ENCODE measurements at regions not wholly inside any gene's neighbourhood (a gene's known extent, or its start where the extent isn't known, plus 50 kb on each side); places are given as distances from the start of the nearest gene placed in this dataset.
"Not testable (repeated sequence)": the region's sequence is repeated elsewhere in the genome, so short reads cannot be mapped to it uniquely, and the experiment has no call there.

GRCh38 chr1:215406927-215407326 is 160.2 kb upstream of the KCTD3 start:
- 69 to 77% methylated on average over 4 of the region's 4 CpGs for WGBS, 2 donors (ENCODE audit: low coverage in 1 of 2)
- Histone ChIP-seq H3K27ac (no peak overlapping the region), H3K9me3 (no peaks in the 10 kb centered on the region), H3K4me1 (no peaks in the 10 kb centered on the region), H3K27me3 (no peaks in the 10 kb centered on the region), H3K4me3 (no peak overlapping the region), H3K36me3 (no peaks in the 10 kb centered on the region)
- in situ Hi-C loops (cut with MboI; ENCODE audit: low pct_ligation_motif_present in 1 of 4, low pct_unique_long_range_greater_than_20kb in 1 of 4, low sequenced_read_pairs in 3 of 4) (no loop called here), intact Hi-C loops (cut with DNase I; ENCODE audit: low total_unique reads) (no loop called here)
- TF ChIP-seq CTCF (IDR thresholded peaks at IDR 0.05) = no peak
- TF ChIP-seq EP300 (IDR thresholded peaks at IDR 0.05; ENCODE audit: low read depth) = no peak
- no peak for TF ChIP-seq POLR2AphosphoS5 (IDR thresholded peaks at IDR 0.05)
- no peak for TF ChIP-seq POLR2A (IDR thresholded peaks at IDR 0.05)
- no peak for DNase-seq

DNA sequence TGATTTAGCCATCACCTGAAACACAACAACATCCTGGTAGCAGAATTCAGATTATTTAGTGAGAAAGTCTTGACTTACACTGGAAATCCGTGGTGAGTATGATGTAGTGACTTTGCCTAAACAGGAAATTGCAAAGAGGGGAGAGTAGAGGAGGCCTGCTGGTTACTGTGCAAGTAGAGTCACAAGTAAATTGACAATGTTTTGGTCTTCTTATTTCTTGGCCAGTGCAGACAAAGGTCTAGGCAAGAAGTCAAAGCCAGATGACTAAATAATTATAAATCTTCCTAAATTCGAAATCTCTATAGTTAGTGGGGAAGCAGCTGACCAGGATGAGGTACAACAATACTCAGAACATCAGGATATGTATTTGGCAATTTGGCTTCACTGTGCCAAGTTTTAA is 159.5 kb upstream of the KCTD3 start:
- H3K9me3 ChIP-seq = no peaks in the 10 kb centered on the region
- intact Hi-C loops (cut with DNase I; ENCODE audit: low total_unique reads) (no loop called here), in situ Hi-C loops (cut with MboI; ENCODE audit: low pct_ligation_motif_present in 1 of 4, low pct_unique_long_range_greater_than_20kb in 1 of 4, low sequenced_read_pairs in 3 of 4) (no loop called here)
- no peak for TF ChIP-seq POLR2AphosphoS5 (IDR thresholded peaks at IDR 0.05)
- TF ChIP-seq EP300 (IDR thresholded peaks at IDR 0.05; ENCODE audit: low read depth) = no peak
- no peak for TF ChIP-seq POLR2A (IDR thresholded peaks at IDR 0.05)
- no peak for TF ChIP-seq CTCF (IDR thresholded peaks at IDR 0.05)
- no peak overlapping the region for H3K4me3 ChIP-seq
- no peak for DNase-seq
- WGBS, 2 donors (ENCODE audit: low coverage in 1 of 2) = 13 to 18% methylated on average over 2 of the region's 2 CpGs
- no peaks in the 10 kb centered on the region for H3K4me1 ChIP-seq
- no peaks in the 10 kb centered on the region for H3K27me3 ChIP-seq
- no peaks in the 10 kb centered on the region for H3K36me3 ChIP-seq
- H3K27ac ChIP-seq = no peak overlapping the region

DNA sequence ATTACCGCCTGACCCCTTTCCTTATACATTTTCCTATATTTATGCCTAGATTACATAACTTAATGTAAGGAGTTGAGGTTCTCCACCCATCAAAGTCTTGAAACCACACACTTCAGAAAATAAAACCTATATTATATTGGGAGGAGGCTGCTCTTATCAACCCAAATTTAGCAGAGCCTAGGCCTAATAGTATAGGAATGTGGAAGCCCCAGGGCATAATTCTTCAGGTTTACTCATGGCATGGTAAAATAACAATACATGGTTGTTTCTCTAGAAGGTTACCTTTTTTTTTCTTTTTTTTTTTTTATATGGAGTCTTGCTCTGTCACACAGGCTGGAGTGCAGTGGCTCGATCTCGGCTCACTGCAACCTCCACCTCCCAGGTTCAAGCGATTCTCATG is 157.6 kb upstream of the KCTD3 start:
- in situ Hi-C loops (cut with MboI; ENCODE audit: low pct_ligation_motif_present in 1 of 4, low pct_unique_long_range_greater_than_20kb in 1 of 4, low sequenced_read_pairs in 3 of 4) = not testable (repeated sequence)
- 88 to 89% methylated on average over 4 of the region's 4 CpGs for WGBS, 2 donors (ENCODE audit: low coverage in 1 of 2)

DNA sequence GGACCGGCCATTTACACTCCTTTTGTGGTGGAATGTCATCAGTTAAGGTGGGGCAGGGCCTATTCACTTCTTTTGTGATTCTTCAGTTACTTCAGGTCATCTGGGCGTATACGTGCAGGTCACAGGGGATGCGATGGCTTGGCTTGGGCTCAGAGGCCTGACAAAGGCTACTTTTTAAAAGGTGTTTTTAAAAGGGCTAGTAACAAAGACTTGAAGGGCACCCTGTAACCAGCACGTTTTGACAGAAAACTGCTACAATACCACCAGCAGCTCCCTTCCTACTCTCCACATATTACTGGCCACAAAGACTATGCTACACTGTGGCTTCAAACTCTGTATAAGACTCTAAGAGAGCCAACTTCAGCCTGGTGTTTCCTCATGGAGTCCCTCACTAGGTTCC is 151.6 kb upstream of the KCTD3 start:
- H3K9me3 ChIP-seq; H3K27me3 ChIP-seq; H3K36me3 ChIP-seq; in situ Hi-C loops (cut with MboI; ENCODE audit: low pct_ligation_motif_present in 1 of 4, low pct_unique_long_range_greater_than_20kb in 1 of 4, low sequenced_read_pairs in 3 of 4); H3K27ac ChIP-seq; H3K4me3 ChIP-seq; DNase-seq; intact Hi-C loops (cut with DNase I; ENCODE audit: low total_unique reads); H3K4me1 ChIP-seq: not testable (repeated sequence)
- WGBS, 2 donors (ENCODE audit: low coverage in 1 of 2) = 80 to 81% methylated on average over 4 to 5 of the region's 5 CpGs

More for the DNA sequence above, 157.6 kb upstream of the KCTD3 start:
- H3K4me3 ChIP-seq; H3K36me3 ChIP-seq; H3K27me3 ChIP-seq; intact Hi-C loops (cut with DNase I; ENCODE audit: low total_unique reads); DNase-seq; H3K27ac ChIP-seq; H3K4me1 ChIP-seq; H3K9me3 ChIP-seq: not testable (repeated sequence)

- Histone ChIP-seq H3K4me3 (no peak overlapping the region), H3K27ac (no peak overlapping the region), H3K36me3 (no peaks in the 10 kb centered on the region), H3K27me3 (no peaks in the 10 kb centered on the region), H3K4me1 (no peaks in the 10 kb centered on the region), H3K9me3 (no peaks in the 10 kb centered on the region)
- intact Hi-C loops (cut with DNase I; ENCODE audit: low total_unique reads) = no loop called here
- DNase-seq = no peak
- TF ChIP-seq POLR2A (IDR thresholded peaks at IDR 0.05) = no peak
- no peak for TF ChIP-seq EP300 (IDR thresholded peaks at IDR 0.05; ENCODE audit: low read depth)
- TF ChIP-seq POLR2AphosphoS5 (IDR thresholded peaks at IDR 0.05) = no peak
- no peak for TF ChIP-seq CTCF (IDR thresholded peaks at IDR 0.05)
- 60 to 68% methylated on average over 2 of the region's 2 CpGs for WGBS, 2 donors (ENCODE audit: low coverage in 1 of 2)
- in situ Hi-C loops (cut with MboI; ENCODE audit: low pct_ligation_motif_present in 1 of 4, low pct_unique_long_range_greater_than_20kb in 1 of 4, low sequenced_read_pairs in 3 of 4) = no loop called here
These were observed 150.6 kb upstream of the KCTD3 start for GRCh38 chr1:215416497-215416896.

All from transverse colon (tissue), 4 donors.